Fibroblast of mammary gland (primary cell): ENCODE measurements at regions not wholly inside any gene's neighbourhood (a gene's known extent, or its start where the extent isn't known, plus 50 kb on each side); places are given as distances from the start of the nearest gene placed in this dataset.

Experiments used
- DNase-seq: peaks from one replicate; pipeline ENCODE4 v3.0.0-alpha.2; 2010; ENCODE audit warnings: low read depth
- H3K4me3 ChIP-seq: 2 replicates; pipeline ENCODE4 v1.5.1; 2011; ENCODE audit warnings: low read depth, mild to moderate bottlenecking, low read length, moderate library complexity; ENCODE audit not compliant: control insufficient read depth
- TF ChIP-seq, protein P1 (sequence below): conservative IDR thresholded peaks from 2 replicates; pipeline ENCODE4 v1.5.1; 2011; ENCODE audit warnings: low read depth, low read length, inconsistent platforms; ENCODE audit not compliant: control insufficient read depth, insufficient read depth

GRCh38 chr13:109626386-109627171 lies 159.8 kb downstream of the IRS2 start:
- TF ChIP-seq, protein P1, sequence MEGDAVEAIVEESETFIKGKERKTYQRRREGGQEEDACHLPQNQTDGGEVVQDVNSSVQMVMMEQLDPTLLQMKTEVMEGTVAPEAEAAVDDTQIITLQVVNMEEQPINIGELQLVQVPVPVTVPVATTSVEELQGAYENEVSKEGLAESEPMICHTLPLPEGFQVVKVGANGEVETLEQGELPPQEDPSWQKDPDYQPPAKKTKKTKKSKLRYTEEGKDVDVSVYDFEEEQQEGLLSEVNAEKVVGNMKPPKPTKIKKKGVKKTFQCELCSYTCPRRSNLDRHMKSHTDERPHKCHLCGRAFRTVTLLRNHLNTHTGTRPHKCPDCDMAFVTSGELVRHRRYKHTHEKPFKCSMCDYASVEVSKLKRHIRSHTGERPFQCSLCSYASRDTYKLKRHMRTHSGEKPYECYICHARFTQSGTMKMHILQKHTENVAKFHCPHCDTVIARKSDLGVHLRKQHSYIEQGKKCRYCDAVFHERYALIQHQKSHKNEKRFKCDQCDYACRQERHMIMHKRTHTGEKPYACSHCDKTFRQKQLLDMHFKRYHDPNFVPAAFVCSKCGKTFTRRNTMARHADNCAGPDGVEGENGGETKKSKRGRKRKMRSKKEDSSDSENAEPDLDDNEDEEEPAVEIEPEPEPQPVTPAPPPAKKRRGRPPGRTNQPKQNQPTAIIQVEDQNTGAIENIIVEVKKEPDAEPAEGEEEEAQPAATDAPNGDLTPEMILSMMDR: no peak
- no peak overlapping the region for H3K4me3 ChIP-seq
- DNase-seq: no peak

DNA sequence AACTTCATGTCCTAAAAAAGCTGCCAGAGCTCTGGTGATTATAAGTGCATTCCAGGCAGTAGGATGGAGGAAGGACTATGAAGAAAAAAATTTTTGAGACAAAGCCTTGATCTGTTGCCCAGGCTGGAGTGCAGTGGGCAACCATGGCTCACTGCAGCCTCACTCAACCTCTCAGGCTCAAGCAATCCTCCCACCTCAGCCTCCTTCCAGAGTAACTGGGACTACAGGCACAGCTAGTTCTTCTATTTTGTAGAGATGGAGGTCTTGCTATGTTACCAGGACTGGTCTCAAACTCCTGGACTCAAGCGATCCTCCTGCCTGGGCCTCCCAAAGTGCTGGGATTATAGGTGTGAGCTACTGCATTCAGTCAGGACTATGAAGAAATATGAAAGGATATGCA lies 161.2 kb downstream of the IRS2 start:
- H3K4me3 ChIP-seq: no peak overlapping the region
- TF ChIP-seq, protein P1: no peak
- DNase-seq: no peak

GRCh38 chr13:109622006-109622405 lies 164.4 kb downstream of the IRS2 start:
- no peak for DNase-seq
- TF ChIP-seq, protein P1: no peak
- H3K4me3 ChIP-seq: no peak overlapping the region

DNA sequence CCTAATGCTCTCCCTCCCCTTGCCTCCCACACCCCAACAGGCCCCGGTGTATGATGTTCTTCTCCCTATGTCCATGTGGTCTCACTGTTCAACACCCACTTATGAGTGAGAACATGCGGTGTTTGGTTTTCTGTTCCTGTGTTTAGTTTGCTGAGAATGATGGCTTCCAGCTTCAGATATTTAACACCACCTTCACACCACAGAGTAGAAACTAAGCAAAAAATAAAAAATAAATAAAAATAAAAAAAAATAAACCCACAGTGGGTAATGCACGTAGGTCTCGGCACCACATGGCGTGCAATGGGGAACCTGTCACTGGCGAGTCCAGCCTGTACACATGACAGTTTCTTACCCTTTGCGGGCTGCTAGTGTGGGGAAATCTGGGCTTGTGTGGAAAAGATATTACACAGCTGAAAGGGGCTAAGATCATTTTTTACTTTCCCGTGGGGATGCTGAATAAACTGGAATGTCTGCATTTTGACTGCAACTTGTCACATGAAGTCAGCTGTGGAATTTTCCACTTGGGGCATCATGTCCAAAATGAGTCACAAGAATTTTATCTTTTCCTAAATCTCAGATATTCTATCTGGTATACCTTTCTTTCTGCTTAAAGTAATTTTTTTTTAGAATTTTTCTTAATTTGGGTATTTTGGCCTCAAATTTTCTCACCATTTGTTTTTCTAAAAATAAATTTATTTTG lies 170.5 kb downstream of the IRS2 start:
- TF ChIP-seq, protein P1: no peak
- DNase-seq: no peak
- H3K4me3 ChIP-seq: no peak overlapping the region

DNA sequence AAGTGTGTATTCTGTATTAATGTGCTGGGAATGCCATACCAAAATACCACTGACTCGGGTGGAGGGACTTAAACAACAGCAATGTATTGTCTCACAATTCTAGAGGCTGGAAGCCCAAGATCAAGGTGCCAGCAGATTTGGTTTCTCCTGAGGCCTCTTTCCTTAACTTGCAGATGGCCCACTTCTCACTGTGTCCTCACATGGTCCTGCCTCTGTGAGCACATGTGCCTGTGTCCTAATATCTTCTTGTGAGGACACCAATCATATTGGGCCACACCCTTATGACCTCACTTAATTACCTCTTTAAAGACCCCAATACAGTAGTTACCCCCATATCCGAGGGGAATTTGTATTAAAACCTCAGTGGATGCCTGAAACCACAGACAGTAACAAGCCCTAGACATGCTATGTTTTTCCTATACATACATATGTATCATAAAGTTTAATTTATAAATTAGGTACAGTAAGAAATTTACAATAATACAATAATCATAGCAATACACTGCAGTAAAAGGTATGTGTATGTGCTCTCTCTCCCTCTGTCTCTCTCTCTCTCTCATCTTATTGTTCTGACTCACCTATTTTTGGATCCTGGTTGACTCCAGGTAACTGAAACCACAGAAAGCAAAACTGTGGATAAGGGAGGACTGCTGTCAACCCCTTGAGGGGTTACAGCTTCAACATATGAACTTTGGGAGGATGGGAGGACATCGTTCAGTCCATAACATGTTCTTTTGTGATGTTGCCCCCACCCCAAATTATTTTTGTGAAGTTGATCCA lies 174.3 kb downstream of the IRS2 start:
- DNase-seq: no peak
- TF ChIP-seq, protein P1: no peak
- no peak overlapping the region for H3K4me3 ChIP-seq

DNA sequence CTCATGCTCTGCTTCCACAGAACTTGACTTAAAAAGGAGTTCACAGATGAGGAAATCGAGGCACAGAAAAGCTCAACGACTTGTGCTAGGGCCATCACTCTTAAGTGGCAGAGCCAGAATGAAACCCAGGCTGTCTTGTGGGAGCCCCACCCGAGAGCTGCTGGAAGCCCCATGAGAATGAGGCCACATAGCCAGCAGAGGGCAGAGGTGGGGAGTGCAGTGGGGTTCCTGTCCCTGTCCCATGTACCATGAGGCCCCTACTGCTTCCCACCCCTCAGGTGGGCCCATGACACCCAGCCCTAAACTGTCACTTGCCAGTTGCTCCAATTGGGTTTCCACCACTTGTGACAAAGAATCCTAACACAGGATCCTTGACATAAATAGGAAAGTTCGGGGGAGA lies 175.9 kb downstream of the IRS2 start:
- TF ChIP-seq, protein P1: peak; percentile 48
- no peak overlapping the region for H3K4me3 ChIP-seq
- peak; percentile 20 for DNase-seq
